IMR-90 (cell line): ENCODE measurements at regions not wholly inside any gene's neighbourhood (a gene's known extent, or its start where the extent isn't known, plus 50 kb on each side); places are given as distances from the start of the nearest gene placed in this dataset.

Experiments used
- ATAC-seq: fragments of 200-7000 bp; cut with Tn5 transposase; 2 replicates; pipeline ENCODE4 v1.9.1; 2020; ENCODE audit warnings: low read depth, mild to moderate bottlenecking, moderate library complexity
- BruUV-seq: library from RNA; stranded (reverse); fragments of 400-500 nt; replicated peaks from 2 replicates; lab custom pipeline; 2021; lab: Mats Ljungman, UMichigan
- CTCF ChIA-PET: fragments of 300-600 bp; formaldehyde crosslinking; extraction: SDS; loops from one replicate; lab custom pipeline; 2021; ENCODE audit warnings: antibody characterized with exemption; lab: Yijun Ruan, JAX
- POLR2A ChIA-PET: fragments of 300-600 bp; sonication (Branson Sonifier 250); formaldehyde crosslinking; loops from one replicate; lab custom pipeline; 2022; ENCODE audit warnings: antibody characterized with exemption; ENCODE audit not compliant: unreplicated experiment; lab: Charles Lee
- DNase-seq: peaks from one replicate; pipeline ENCODE4 v3.0.0; 2013
- H2AFZ ChIP-seq: replicated peaks from 2 replicates; pipeline ENCODE3; 2013; ENCODE audit warnings: low read length, mild to moderate bottlenecking; ENCODE audit not compliant: poor library complexity
- H2AK5ac ChIP-seq: 2 replicates; pipeline ENCODE4 v1.6.1; 2013; ENCODE audit warnings: low read depth, low read length, inconsistent platforms
- H2AK9ac ChIP-seq: replicated peaks from 2 replicates; pipeline ENCODE3; 2013; ENCODE audit warnings: mild to moderate bottlenecking, low read depth, low read length, moderate library complexity; ENCODE audit not compliant: poor library complexity
- H2BK120ac ChIP-seq: 2 replicates; pipeline ENCODE4 v1.6.1; 2013; ENCODE audit warnings: low read depth, low read length, inconsistent platforms
- H2BK15ac ChIP-seq: 3 replicates; pipeline ENCODE4 v1.6.1; 2013; ENCODE audit warnings: low read depth, low read length, inconsistent platforms
- H2BK20ac ChIP-seq: 2 replicates; pipeline ENCODE4 v1.6.1; 2013; ENCODE audit warnings: low read depth, mild to moderate bottlenecking, inconsistent platforms, low read length, moderate library complexity
- H2BK5ac ChIP-seq: 2 replicates; pipeline ENCODE4 v1.6.1; 2013; ENCODE audit warnings: mild to moderate bottlenecking, low read depth, low read length, inconsistent platforms; ENCODE audit not compliant: poor library complexity, severe bottlenecking
- H3K14ac ChIP-seq: replicated peaks from 2 replicates; pipeline ENCODE4 v1.6.1; 2013; ENCODE audit warnings: low read depth, low read length, inconsistent platforms
- H3K18ac ChIP-seq: 2 replicates; pipeline ENCODE4 v1.6.1; 2013; ENCODE audit warnings: low read depth, low read length, control low read depth
- H3K23ac ChIP-seq: 2 replicates; pipeline ENCODE4 v1.6.1; 2013; ENCODE audit warnings: low read depth, low read length, inconsistent platforms
- H3K27ac ChIP-seq: 2 replicates; pipeline ENCODE4 v1.5.1; 2013; ENCODE audit warnings: mild to moderate bottlenecking, control low read depth, low read length; ENCODE audit not compliant: insufficient read depth
- H3K27me3 ChIP-seq: 2 replicates; pipeline ENCODE4 v1.6.1; 2013; ENCODE audit warnings: low read length; ENCODE audit not compliant: control insufficient read depth, insufficient read depth
- H3K36me3 ChIP-seq: 2 replicates; pipeline ENCODE4 v1.6.1; 2013; ENCODE audit warnings: low read length, mixed read lengths; ENCODE audit not compliant: control insufficient read depth, insufficient read depth
- H3K4ac ChIP-seq: 2 replicates; pipeline ENCODE4 v1.6.1; 2013; ENCODE audit warnings: low read depth, low read length, inconsistent platforms
- H3K4me1 ChIP-seq: 2 replicates; pipeline ENCODE4 v1.6.1; 2013; ENCODE audit warnings: low read length, mixed read lengths; ENCODE audit not compliant: control insufficient read depth, insufficient read depth
- H3K4me2 ChIP-seq: 2 replicates; pipeline ENCODE4 v1.6.1; 2013; ENCODE audit warnings: low read depth, mild to moderate bottlenecking, control low read depth, low read length, moderate library complexity
- H3K4me3 ChIP-seq: 2 replicates; pipeline ENCODE4 v1.5.1; 2013; ENCODE audit warnings: low read depth, mild to moderate bottlenecking, control low read depth, low read length, moderate library complexity; ENCODE audit not compliant: insufficient read depth
- H3K56ac ChIP-seq: 2 replicates; pipeline ENCODE4 v1.6.1; 2013; ENCODE audit warnings: low read length, inconsistent platforms; ENCODE audit not compliant: insufficient read depth; ENCODE audit errors: extremely low read depth
- H3K79me1 ChIP-seq, 2 experiments: 2 replicates each; pipeline ENCODE4 v1.6.1; 2013; ENCODE audit warnings: low read length in 2 of 2, inconsistent platforms in 1 of 2, low read depth in 1 of 2
- H3K9ac ChIP-seq: 2 replicates; pipeline ENCODE4 v1.6.1; 2013; ENCODE audit warnings: low read depth, low read length, control low read depth
- H3K9me1 ChIP-seq: 2 replicates; pipeline ENCODE4 v1.6.1; 2013; ENCODE audit warnings: low read length, inconsistent platforms; ENCODE audit not compliant: insufficient read depth
- H3K9me3 ChIP-seq: 2 replicates; pipeline ENCODE4 v1.6.1; 2013; ENCODE audit warnings: low read length; ENCODE audit not compliant: control insufficient read depth, insufficient read depth
- H4K20me1 ChIP-seq: 2 replicates; pipeline ENCODE4 v1.6.1; 2013; ENCODE audit warnings: low read length, inconsistent platforms; ENCODE audit not compliant: insufficient read depth
- H4K5ac ChIP-seq: 2 replicates; pipeline ENCODE4 v1.6.1; 2013; ENCODE audit warnings: mild to moderate bottlenecking, low read depth, low read length, control low read depth
- H4K8ac ChIP-seq, 2 experiments: 2 replicates each; pipeline ENCODE4 v1.6.1; 2013; ENCODE audit warnings: low read depth in 2 of 2, low read length in 2 of 2, control low read depth in 1 of 2, inconsistent platforms in 1 of 2
- H4K91ac ChIP-seq: 2 replicates; pipeline ENCODE4 v1.6.1; 2013; ENCODE audit warnings: low read depth, low read length, inconsistent platforms; ENCODE audit not compliant: insufficient read depth
- BHLHE40 ChIP-seq: fragments of 150-350 bp; IDR thresholded peaks from 2 replicates; pipeline ENCODE4 v1.6.1; 2016; ENCODE audit warnings: mild to moderate bottlenecking, low read depth, low read length
- CEBPB ChIP-seq: IDR thresholded peaks from 2 replicates; pipeline ENCODE4 v1.6.1; 2012; ENCODE audit warnings: low read depth, low read length, improper control_type of control experiment
- CTCF ChIP-seq: conservative IDR thresholded peaks from 2 replicates; pipeline ENCODE4 v1.5.1; 2012; ENCODE audit warnings: mild to moderate bottlenecking, low read depth, low read length, improper control_type of control experiment
- ELK1 ChIP-seq: fragments of 150-350 bp; IDR thresholded peaks from 2 replicates; pipeline ENCODE4 v1.6.1; 2016; ENCODE audit warnings: low read depth, mild to moderate bottlenecking, low read length, moderate library complexity, borderline replicate concordance
- FOS ChIP-seq: fragments of 150-350 bp; IDR thresholded peaks from 2 replicates; pipeline ENCODE4 v1.6.1; 2016; ENCODE audit warnings: low read depth, low read length
- MAFK ChIP-seq: IDR thresholded peaks from 2 replicates; pipeline ENCODE4 v1.6.1; 2012; ENCODE audit warnings: low read depth, low read length, improper control_type of control experiment
- MAZ ChIP-seq: IDR thresholded peaks from 2 replicates; pipeline ENCODE4 v1.6.1; 2012; ENCODE audit warnings: low read depth, mild to moderate bottlenecking, low read length, improper control_type of control experiment, moderate library complexity, borderline replicate concordance
- MXI1 ChIP-seq: IDR thresholded peaks from 2 replicates; pipeline ENCODE4 v1.6.1; 2012; ENCODE audit warnings: low read depth, mild to moderate bottlenecking, low read length, moderate library complexity, borderline replicate concordance
- POLR2A ChIP-seq: IDR thresholded peaks from 2 replicates; pipeline ENCODE4 v1.6.1; 2012; ENCODE audit warnings: mild to moderate bottlenecking, low read depth, low read length
- RAD21 ChIP-seq: IDR thresholded peaks from 2 replicates; pipeline ENCODE4 v1.6.1; 2012; ENCODE audit warnings: low read length, improper control_type of control experiment
- RCOR1 ChIP-seq: IDR thresholded peaks from 2 replicates; pipeline ENCODE4 v1.6.1; 2012; ENCODE audit warnings: mild to moderate bottlenecking, low read length, improper control_type of control experiment; ENCODE audit not compliant: insufficient replicate concordance
- SMC3 ChIP-seq: fragments of 150-350 bp; IDR thresholded peaks from 2 replicates; pipeline ENCODE4 v1.6.1; 2016; ENCODE audit warnings: low read depth, mild to moderate bottlenecking, antibody characterized with exemption, low read length, moderate library complexity
- USF2 ChIP-seq: fragments of 150-350 bp; IDR thresholded peaks from 2 replicates; pipeline ENCODE4 v1.6.1; 2017; ENCODE audit warnings: mild to moderate bottlenecking, antibody characterized with exemption, low read length, low read depth
- WGBS, 2 experiments: methylation state at CpG; one replicate each; pipeline versions ENCODE4 v1.1.5 to v1.1.7; 2013; ENCODE audit warnings: missing lambda C conversion rate in 2 of 2; ENCODE audit not compliant: insufficient read length in 1 of 2; ENCODE audit errors: extremely low coverage in 2 of 2; 5-methylcytosine and 5-hydroxymethylcytosine counted together
- dilution Hi-C: fragments of 300-500 bp; cut with HindIII; formaldehyde crosslinking; loops from one replicate; pipeline ENCODE4 v1.14.3; 2018; ENCODE audit warnings: low sequenced_read_pairs; ENCODE audit not compliant: unreplicated experiment
- in situ Hi-C: fragments of 300-500 bp; cut with MboI; formaldehyde crosslinking; loops from 3 replicates; pipeline ENCODE4 v1.14.3; 2019; ENCODE audit warnings: low sequenced_read_pairs, inconsistent platforms, mixed read lengths
- intact Hi-C: fragments of 100-400 bp; cut with micrococcal nuclease; formaldehyde crosslinking; loops from 2 replicates; pipeline ENCODE4 v1.10.0; 2022

GRCh38 chr4:152220201-152220666 is 315.7 kb downstream of the FBXW7 start:
- ChIA-PET POLR2A (no interaction called here), CTCF (no interaction called here)
- no peaks in the 10 kb centered on the region for H3K4me1 ChIP-seq
- no peaks in the 10 kb centered on the region for H3K36me3 ChIP-seq
- dilution Hi-C loops = no loop called here
- DNase-seq (no peak), ATAC-seq (no peak)
- intact Hi-C loops = no loop called here
- H3K4me3 ChIP-seq = no peak overlapping the region
- no peak overlapping the region for H4K5ac ChIP-seq
- 86% methylated on average over 1 of the region's 2 CpGs; no CpG with 5 or more reads in 1 of the 2 experiments for WGBS, 2 experiments
- no peaks in the 10 kb centered on the region for H3K9me1 ChIP-seq
- no peak overlapping the region for H3K23ac ChIP-seq
- TF ChIP-seq SMC3 (no peak), MAFK (no peak), RCOR1 (no peak), FOS (no peak), RAD21 (no peak), BHLHE40 (no peak), CTCF (no peak), USF2 (no peak), MAZ (no peak), MXI1 (no peak), ELK1 (no peak), CEBPB (no peak), POLR2A (no peak)
- no peak overlapping the region for H4K91ac ChIP-seq
- in situ Hi-C loops = no loop called here
- BruUV-seq = no TSS peak
- no peak overlapping the region for H3K9ac ChIP-seq
- H3K27me3 ChIP-seq = peaks cover 4% of the 10 kb centered on the region
- H4K8ac ChIP-seq = no peak overlapping the region
- H3K27ac ChIP-seq = no peak overlapping the region
- no peak overlapping the region for H3K4ac ChIP-seq
- no peak overlapping the region for H2BK15ac ChIP-seq
- H2AK5ac ChIP-seq = no peak overlapping the region
- no peaks in the 10 kb centered on the region for H3K79me1 ChIP-seq
- H4K20me1 ChIP-seq = no peaks in the 10 kb centered on the region
- no peak overlapping the region for H3K4me2 ChIP-seq
- no peak overlapping the region for H2BK120ac ChIP-seq
- H2AFZ ChIP-seq = no peak overlapping the region
- no peak overlapping the region for H3K18ac ChIP-seq
- H3K56ac ChIP-seq = no peak overlapping the region
- 0 out of 2 replicates have a peak, but pooled peaks cover 5% of the 10 kb centered on the region for H3K9me3 ChIP-seq
- H2BK5ac ChIP-seq = no peak overlapping the region
- no peak overlapping the region for H2BK20ac ChIP-seq
- H2AK9ac ChIP-seq = no peak overlapping the region
- H3K14ac ChIP-seq = no peak overlapping the region
